GM21737 (cell line): ENCODE measurements at regions not wholly inside any gene's neighbourhood (a gene's known extent, or its start where the extent isn't known, plus 50 kb on each side); places are given as distances from the start of the nearest gene placed in this dataset.

Experiments
- ATAC-seq: cut with Tn5 transposase; IDR thresholded peaks from one replicate; pipeline ENCODE4 v1.9.1; 2021; ENCODE audit warnings: mild to moderate bottlenecking, moderate library complexity; ENCODE audit not compliant: unreplicated experiment

GRCh38 chr12:127294651-127295210 is 972.2 kb upstream of the TMEM132C start:
- no peak for ATAC-seq

DNA sequence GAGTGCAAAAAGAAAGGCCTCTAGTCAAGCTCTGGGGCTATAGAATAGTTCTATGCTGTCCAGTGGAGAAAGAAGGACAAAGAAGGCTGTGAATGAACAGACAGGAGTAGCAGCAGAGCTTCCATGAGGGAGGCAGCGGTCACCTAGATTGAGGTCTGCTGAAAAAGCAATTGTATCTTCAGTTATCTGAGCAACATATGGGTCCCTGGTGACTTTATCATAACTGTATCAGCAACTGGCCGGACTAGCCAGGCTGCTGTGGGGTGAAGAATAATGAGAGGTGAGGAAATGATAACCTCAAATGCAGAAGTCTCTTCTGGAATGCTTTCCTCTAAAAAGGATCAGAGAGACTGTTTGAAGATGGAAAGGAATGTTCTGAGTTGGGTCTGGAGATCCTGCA is 971.3 kb upstream of the TMEM132C start:
- ATAC-seq, result no peak

GRCh38 chr12:127296591-127296990 is 970.4 kb upstream of the TMEM132C start:
- ATAC-seq, result no peak

- ATAC-seq, result no peak
Observed at GRCh38 chr12:127297327-127297726, 969.6 kb upstream of the TMEM132C start.

DNA sequence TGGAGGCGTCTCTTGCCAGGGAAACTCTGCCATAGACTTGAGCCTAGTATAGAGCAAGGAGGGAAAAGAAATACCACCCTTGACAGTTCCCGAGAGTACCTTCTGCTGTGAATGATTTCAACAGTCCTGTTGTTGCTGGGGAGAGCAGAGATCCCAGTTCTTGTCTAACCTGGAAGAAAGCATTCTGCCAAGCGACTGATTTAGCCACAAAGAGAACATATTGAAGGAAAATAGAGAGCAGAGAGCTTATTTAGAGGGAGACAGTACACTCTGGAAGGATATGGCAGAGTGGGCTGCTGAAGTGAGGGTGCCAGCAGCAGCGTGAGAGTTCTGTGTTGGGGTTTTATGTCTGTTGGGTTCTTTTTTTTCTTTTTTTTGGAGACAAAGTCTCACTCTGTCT is 966.9 kb upstream of the TMEM132C start:
- no peak for ATAC-seq

DNA sequence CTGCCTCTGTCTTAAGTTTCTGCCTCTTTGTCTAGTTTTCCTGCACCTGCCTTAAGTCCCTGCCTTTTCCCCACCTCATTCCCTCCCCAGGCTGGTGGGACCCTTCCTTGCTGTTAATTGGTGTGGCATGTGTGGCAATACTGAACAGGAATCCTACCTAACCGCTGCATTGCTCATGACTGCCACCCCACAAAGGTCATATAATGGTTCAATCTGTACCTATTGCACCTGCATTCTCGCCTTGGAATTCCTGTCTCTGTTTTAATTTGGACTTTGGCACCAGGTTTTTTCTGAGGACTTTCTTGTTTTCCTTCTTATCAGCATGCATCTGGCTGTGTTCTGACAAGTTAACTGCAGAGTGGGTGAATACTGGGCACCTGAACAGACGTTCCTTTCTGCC is 966.2 kb upstream of the TMEM132C start:
- no peak for ATAC-seq

GRCh38 chr12:127301876-127302275 is 965.1 kb upstream of the TMEM132C start:
- ATAC-seq, result no peak

DNA sequence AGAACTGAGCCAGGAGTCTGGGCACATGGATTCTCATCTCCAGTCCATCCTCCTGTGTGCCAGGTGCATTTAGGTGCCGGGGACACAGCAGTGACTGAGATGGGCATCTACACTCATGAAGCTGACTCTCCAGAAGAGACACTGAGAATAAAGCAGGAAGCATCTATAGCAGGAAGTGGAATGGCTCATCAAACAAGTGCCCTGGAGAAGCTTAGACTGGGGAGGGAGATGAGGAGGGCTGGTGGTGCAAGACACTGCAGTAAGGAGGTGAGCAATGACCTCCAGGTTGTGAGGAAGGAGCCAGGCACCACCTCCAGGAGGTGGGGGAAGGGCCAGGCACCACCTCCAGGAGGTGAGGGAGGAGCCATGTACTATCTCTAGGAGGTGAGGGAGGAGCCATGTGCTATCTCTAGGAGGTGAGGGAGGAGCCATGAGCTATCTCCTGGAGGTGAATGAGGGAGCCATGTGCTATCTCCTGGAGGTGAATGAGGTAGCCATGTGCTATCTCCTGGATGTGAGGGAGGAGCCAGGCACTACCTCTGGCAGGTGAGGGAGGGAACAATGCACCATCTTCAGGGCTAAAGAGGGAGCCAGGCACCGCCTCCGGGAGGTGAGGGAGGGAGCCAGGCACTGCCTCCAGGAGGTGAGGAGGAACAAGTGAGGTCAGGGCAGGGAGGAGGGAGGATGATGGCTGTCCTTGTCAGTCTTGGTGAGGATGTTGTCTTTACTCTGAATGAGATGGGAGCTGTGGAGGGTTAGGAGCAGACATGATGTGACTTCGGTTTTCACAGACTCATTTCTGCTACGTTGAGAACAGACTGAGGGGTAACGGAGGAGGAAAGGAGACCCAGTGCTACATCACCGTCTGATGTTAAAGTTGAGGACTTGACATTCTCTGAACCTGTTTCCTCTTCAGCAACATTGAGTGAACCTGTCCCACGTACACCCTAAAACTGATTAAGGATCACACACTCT is 961.9 kb upstream of the TMEM132C start:
- no peak for ATAC-seq

- no peak for ATAC-seq
Observed at GRCh38 chr12:127306604-127307215, 960.3 kb upstream of the TMEM132C start.

DNA sequence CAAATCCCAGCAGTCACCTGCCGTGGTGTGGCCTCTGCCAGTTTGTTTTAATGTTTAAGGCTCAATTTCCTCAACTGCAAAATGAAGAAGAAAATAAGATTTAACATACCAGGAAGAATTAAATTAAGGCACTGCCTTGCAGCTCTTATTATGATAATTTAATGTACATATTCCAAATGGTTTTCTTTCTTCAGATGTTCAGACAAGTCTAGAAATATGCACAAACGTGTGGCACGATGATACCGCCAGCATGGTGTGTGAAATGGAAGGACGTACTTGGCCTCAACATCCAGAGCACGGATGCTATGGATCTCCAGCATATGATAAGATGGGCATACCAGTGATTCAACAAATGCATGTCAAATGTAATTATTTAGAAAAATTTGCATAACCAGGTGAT is 959.4 kb upstream of the TMEM132C start:
- no peak for ATAC-seq

- no peak for ATAC-seq
Observed at GRCh38 chr12:127308148-127308547, 958.8 kb upstream of the TMEM132C start.

DNA sequence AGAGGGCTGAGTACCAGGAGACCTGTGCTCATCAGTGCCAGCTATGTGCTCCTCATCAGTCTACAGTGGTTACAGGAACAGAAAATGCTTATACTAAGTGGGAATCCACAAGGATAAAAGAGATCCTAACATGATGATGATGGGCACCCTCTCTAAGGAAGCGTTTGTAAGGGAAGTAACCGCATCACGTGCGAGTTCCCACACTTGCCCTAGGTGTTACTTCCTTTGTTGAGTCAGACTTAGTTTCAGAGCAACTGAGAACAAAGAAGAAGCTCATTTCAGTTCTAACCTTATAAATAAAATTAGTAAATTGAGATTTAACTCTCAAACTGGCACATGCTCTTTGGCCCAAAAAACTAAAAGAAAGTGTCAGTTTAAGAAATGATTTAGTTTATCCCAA is 956.4 kb upstream of the TMEM132C start:
- ATAC-seq, result no peak

- ATAC-seq, result no peak
Observed at GRCh38 chr12:127311720-127312364, 955.1 kb upstream of the TMEM132C start.

DNA sequence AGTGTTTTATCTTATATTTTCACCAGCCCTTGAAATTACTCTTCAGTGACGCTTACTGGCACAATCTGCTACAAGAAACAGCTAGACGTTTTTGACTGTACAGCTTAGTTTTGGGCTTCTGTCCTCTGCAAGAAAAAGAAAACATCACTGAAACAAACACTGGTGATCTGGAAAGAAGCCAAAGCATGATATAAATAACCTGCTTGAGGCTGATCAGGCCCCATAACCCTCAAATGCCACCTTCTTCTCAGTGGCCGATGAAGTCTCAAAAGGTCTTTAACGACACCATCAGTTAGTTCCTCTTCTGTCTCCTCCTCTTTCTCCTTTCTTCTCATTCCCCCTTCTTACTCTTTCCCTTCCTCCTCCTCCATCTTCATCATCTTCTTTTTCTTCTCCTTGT is 942.3 kb upstream of the TMEM132C start:
- ATAC-seq, result no peak

- no peak for ATAC-seq
Observed at GRCh38 chr12:127327986-127328385, 939.0 kb upstream of the TMEM132C start.

GRCh38 chr12:127328867-127329266 is 938.1 kb upstream of the TMEM132C start:
- ATAC-seq, result no peak

- no peak for ATAC-seq
Observed at GRCh38 chr12:127334365-127334764, 932.6 kb upstream of the TMEM132C start.

DNA sequence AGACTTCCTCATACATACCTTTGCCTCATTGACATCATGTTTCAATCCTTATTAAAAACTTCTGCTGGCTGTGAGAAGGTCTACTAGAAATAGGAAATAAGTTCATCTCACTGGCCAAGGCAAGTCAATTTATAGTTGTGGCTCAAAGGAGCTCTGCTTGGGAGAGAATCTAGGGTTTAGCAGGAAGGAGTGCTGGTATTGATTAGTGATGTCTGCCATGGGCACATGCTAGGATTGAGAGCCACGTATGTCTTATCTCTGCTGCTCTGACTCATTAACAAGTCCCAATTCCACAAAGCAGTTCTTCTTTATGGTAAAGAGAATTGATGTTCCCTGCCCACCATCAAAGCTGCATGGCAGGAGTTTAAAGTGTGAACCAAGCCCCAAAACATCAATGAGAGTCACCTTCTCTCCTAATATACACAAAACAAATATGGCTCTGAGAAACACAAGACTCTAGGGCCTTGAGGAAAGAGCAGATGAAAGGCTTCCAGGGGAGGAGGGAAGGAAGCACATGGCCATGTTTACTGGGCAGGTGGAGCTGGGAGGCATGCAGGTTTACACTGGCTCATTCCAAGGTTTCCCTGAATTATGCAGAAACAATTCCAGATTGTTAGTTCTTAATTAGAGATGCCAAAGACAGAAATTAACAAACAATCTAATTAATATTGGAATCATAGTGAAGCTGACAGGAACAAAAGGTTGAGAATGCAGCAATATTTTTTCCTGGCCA is 931.9 kb upstream of the TMEM132C start:
- no peak for ATAC-seq

GRCh38 chr12:127336416-127336815 is 930.6 kb upstream of the TMEM132C start:
- ATAC-seq, result no peak

GRCh38 chr12:127339065-127339464 is 927.9 kb upstream of the TMEM132C start:
- no peak for ATAC-seq

- no peak for ATAC-seq
Observed at GRCh38 chr12:127340381-127340780, 926.6 kb upstream of the TMEM132C start.
